ENCODE measurements at regions not wholly inside any gene's neighbourhood (a gene's known extent, or its start where the extent isn't known, plus 50 kb on each side); places are given as distances from the start of the nearest gene placed in this dataset.
A peak's percentile ranks its signal among the peaks of the same experiment; 100 is the strongest.

DNA sequence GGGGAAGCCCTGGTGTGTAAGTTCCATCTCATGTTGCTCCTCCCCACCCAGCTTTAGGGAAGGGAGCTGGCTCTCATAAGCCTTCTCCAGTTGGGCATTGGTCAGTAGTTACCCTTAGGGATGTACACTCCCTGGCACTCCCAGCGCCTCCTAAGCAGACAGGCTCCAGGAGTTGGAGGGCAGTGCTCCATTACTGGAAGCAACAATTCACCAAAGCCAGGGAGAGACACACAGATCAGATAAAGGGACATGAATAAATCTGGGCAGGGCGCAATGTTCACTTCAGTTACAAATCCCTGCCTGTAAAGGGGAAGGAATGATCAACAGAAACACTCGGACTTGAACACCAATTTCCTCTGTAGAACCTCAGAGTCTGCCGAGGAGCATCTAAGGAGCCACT, 169.1 kb upstream of the CTNNB1 start:
- 67% methylated on average over 3 of the region's 4 CpGs for WGBS (ENCODE audit: insufficient coverage)
- Histone ChIP-seq H3K4me3 (replicated peaks in 1 of 3; ENCODE audit: low read depth in 2 of 3, low read length in 3 of 3) (no peak overlapping the region), H2AFZ (ENCODE audit: insufficient read depth, low read depth, low read length, poor library complexity, severe bottlenecking) (no peak overlapping the region), H3K27ac (ENCODE audit: low read depth in 1 of 2, low read length in 2 of 2) (no peak overlapping the region), H3K4me2 (replicated peaks; ENCODE audit: extremely low read depth, low read length, poor library complexity, severe bottlenecking) (no peak overlapping the region), H3K27me3 (ENCODE audit: control insufficient read depth in 2 of 2, insufficient read depth in 2 of 2, low read length in 2 of 2) (no peaks in the 10 kb centered on the region), H3K79me2 (ENCODE audit: insufficient read depth, low read length) (no peaks in the 10 kb centered on the region), H4K20me1 (ENCODE audit: insufficient read depth, low read length) (no peaks in the 10 kb centered on the region), H3K9me3 (replicated peaks in 1 of 2; ENCODE audit: control insufficient read depth in 1 of 2, insufficient read depth in 1 of 2, low read length in 2 of 2) (no peaks in the 10 kb centered on the region), H3K9ac (ENCODE audit: insufficient read depth, low read length, poor library complexity, severe bottlenecking) (no peak overlapping the region), H3K4me1 (ENCODE audit: control insufficient read depth in 1 of 2, insufficient read depth in 2 of 2, low read length in 2 of 2) (peaks cover 7 to 10% of the 10 kb centered on the region in 2 donors), H3K36me3 (replicated peaks in 1 of 2; ENCODE audit: control insufficient read depth in 1 of 2, insufficient read depth in 2 of 2, low read length in 2 of 2) (no peaks in the 10 kb centered on the region)
- H3K27me3 Mint-ChIP-seq (ENCODE audit: low read depth in 3 of 3), result peaks cover 0 to 10% (median 2%) of the 10 kb centered on the region in 3 donors
- H3K36me3 Mint-ChIP-seq, result no peaks in the 10 kb centered on the region
- H3K4me1 Mint-ChIP-seq, result peaks cover 10% of the 10 kb centered on the region
- no peaks in the 10 kb centered on the region for H3K9me3 Mint-ChIP-seq
- H3K4me3 Mint-ChIP-seq, result no peak overlapping the region
- TF ChIP-seq, protein P1, sequence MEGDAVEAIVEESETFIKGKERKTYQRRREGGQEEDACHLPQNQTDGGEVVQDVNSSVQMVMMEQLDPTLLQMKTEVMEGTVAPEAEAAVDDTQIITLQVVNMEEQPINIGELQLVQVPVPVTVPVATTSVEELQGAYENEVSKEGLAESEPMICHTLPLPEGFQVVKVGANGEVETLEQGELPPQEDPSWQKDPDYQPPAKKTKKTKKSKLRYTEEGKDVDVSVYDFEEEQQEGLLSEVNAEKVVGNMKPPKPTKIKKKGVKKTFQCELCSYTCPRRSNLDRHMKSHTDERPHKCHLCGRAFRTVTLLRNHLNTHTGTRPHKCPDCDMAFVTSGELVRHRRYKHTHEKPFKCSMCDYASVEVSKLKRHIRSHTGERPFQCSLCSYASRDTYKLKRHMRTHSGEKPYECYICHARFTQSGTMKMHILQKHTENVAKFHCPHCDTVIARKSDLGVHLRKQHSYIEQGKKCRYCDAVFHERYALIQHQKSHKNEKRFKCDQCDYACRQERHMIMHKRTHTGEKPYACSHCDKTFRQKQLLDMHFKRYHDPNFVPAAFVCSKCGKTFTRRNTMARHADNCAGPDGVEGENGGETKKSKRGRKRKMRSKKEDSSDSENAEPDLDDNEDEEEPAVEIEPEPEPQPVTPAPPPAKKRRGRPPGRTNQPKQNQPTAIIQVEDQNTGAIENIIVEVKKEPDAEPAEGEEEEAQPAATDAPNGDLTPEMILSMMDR (IDR thresholded peaks at IDR 0.05), result no peak
- intact Hi-C loops (cut with micrococcal nuclease), result no loop called here
- DNase-seq, result no peak
- no peak overlapping the region for H3K27ac Mint-ChIP-seq

DNA sequence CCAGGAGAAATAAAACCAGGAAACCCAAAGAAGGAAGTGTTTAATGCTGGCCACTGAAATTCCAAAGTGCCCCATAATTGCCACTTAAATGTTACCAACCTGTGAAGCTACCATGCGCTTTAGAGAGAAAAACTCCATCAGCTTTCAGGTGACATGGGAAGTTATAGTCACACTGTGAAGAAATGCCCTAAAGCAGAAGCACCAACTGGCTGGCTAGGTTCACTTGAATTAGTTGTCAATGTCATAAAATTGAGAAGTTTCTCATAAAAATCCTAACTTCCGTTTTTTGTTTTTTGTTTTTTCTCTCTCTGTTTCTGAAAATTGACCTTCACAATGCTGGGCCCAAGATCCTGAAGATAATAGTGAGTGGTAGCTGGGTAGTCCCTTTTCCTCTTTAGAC, 167.9 kb upstream of the CTNNB1 start:
- no peak overlapping the region for H3K4me3 ChIP-seq (replicated peaks in 1 of 3; ENCODE audit: low read depth in 2 of 3, low read length in 3 of 3)
- H3K4me1 ChIP-seq (ENCODE audit: control insufficient read depth in 1 of 2, insufficient read depth in 2 of 2, low read length in 2 of 2), result peaks cover 7 to 10% of the 10 kb centered on the region in 2 donors
- H3K36me3 ChIP-seq (replicated peaks in 1 of 2; ENCODE audit: control insufficient read depth in 1 of 2, insufficient read depth in 2 of 2, low read length in 2 of 2), result no peaks in the 10 kb centered on the region
- no peak overlapping the region for H2AFZ ChIP-seq (ENCODE audit: insufficient read depth, low read depth, low read length, poor library complexity, severe bottlenecking)
- Mint-ChIP-seq H3K4me3 (no peak overlapping the region), H3K9me3 (no peaks in the 10 kb centered on the region), H3K27ac (peak overlapping the region in 4 of 7 donors; percentile 38 to 83 (median 49)), H3K4me1 (peaks cover 10% of the 10 kb centered on the region), H3K27me3 (ENCODE audit: low read depth in 3 of 3) (peaks cover 0 to 10% (median 4%) of the 10 kb centered on the region in 3 donors), H3K36me3 (no peaks in the 10 kb centered on the region)
- no peak overlapping the region for H3K9ac ChIP-seq (ENCODE audit: insufficient read depth, low read length, poor library complexity, severe bottlenecking)
- intact Hi-C loops (cut with micrococcal nuclease), result no loop called here
- no peaks in the 10 kb centered on the region for H3K79me2 ChIP-seq (ENCODE audit: insufficient read depth, low read length)
- H3K27me3 ChIP-seq (ENCODE audit: control insufficient read depth in 2 of 2, insufficient read depth in 2 of 2, low read length in 2 of 2), result no peaks in the 10 kb centered on the region
- TF ChIP-seq, protein P1 (IDR thresholded peaks at IDR 0.05), result no peak
- DNase-seq, result peak; percentile 23 to 51 (median 37)
- no peaks in the 10 kb centered on the region for H4K20me1 ChIP-seq (ENCODE audit: insufficient read depth, low read length)
- H3K4me2 ChIP-seq (replicated peaks; ENCODE audit: extremely low read depth, low read length, poor library complexity, severe bottlenecking), result no peak overlapping the region
- no peak overlapping the region for H3K27ac ChIP-seq (ENCODE audit: low read depth in 1 of 2, low read length in 2 of 2)
- H3K9me3 ChIP-seq (replicated peaks in 1 of 2; ENCODE audit: control insufficient read depth in 1 of 2, insufficient read depth in 1 of 2, low read length in 2 of 2), result no peaks in the 10 kb centered on the region
- 57% methylated on average over 1 of the region's 2 CpGs for WGBS (ENCODE audit: insufficient coverage)

All from CD14-positive monocyte (primary cell).